Fibroblast of peridontal ligament (primary cell): ENCODE measurements at regions not wholly inside any gene's neighbourhood (a gene's known extent, or its start where the extent isn't known, plus 50 kb on each side); places are given as distances from the start of the nearest gene placed in this dataset.
A peak's percentile ranks its signal among the peaks of the same experiment; 100 is the strongest.

ENCODE experiments used
- DNase-seq: peaks from one replicate; pipeline ENCODE4 v3.0.0-alpha.2; 2010; ENCODE audit errors: extremely low read depth

DNA sequence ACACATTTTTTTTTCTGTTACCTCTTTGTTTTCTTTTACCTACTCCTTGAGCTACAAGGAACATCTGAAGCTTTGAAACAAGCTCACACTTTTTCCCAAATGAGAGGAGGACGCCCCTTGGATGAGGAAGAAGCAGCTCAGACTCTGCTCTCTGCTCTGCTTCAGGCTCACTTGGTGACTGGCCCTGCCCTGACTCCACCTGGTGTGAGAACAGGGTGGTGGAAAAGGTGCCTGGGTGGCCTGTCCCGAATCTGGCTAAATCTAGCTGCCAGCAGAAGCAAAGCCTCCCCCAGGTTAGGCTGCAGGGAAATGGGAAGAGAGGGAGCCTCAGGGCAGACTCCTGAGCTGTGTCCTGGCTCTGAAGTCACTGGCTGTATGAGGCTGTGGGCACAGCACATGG lies 68.0 kb upstream of the CEACAM8 start:
- DNase-seq, result no peak

GRCh38 chr19:42660353-42660752 lies 65.6 kb upstream of the CEACAM8 start:
- no peak for DNase-seq

GRCh38 chr19:42658076-42658475 lies 63.4 kb upstream of the CEACAM8 start:
- peak; percentile 2 for DNase-seq

DNA sequence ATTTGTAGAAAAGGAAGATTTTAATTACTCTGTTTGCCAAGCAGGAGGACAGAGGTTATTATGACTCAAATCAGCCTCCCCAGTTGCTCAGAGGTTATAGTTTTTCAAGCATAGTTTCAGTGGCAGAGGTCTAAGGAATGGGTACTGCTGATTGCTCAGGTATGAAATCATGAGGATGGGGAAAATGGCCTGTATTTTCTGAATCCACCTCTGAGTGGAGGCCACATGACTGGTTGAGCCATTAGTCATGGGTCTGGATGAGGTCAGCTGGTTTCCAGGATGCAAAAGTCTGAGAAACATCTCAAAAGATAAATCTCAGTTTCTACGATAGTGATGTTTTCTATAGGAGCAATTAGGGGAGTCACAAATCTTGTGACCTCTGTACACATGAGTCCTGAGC lies 62.8 kb upstream of the CEACAM8 start:
- peak; percentile 2 for DNase-seq

DNA sequence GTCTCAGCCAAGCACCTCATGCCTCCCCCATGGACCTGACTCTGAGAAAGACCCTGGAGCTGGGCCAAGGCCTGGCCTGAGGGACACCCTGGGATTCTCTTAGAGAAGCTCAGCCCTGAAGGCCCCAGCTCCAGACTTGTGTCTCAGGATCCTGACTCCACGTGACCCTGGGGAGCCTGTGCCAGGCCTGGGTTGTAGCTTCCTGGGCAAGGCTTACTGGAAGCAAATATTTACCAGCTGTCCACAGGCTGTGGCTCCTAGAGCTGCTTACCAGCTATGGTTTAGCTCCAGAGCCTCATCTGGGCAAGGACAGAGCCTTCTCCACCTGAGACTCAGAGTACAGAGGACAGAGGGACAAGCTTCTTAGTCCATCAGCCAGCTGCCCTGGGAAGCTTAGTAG lies 61.0 kb upstream of the CEACAM8 start:
- DNase-seq, result no peak

DNA sequence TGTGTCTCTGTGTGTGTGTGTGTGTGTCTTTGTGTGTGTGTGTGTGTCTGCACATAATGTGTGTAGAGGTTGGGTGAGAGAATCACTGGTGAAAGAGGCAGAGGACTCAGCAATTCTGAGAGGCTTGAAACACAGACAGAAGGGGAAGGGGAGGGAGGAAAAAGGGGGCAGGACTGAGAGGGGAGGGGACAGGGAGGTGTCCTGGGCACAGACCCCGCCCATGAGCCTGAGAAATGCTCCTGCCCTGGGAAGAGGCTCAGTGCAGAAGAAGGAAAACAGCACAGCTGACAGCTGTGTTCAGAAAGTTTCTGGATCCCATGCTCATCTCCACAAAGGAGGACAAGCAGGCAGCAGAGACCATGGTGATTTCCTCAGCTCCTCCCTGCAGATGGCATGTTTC lies 59.1 kb upstream of the CEACAM8 start:
- DNase-seq, result no peak

GRCh38 chr19:42652021-42652420 lies 57.3 kb upstream of the CEACAM8 start:
- DNase-seq, result no peak
